Breast epithelium (tissue), 3 donors: ENCODE measurements at regions not wholly inside any gene's neighbourhood (a gene's known extent, or its start where the extent isn't known, plus 50 kb on each side); places are given as distances from the start of the nearest gene placed in this dataset.

Experiments
- POLR2A ChIP-seq: fragments of 450-650 bp; IDR thresholded peaks from one replicate; pipeline ENCODE4 v1.6.1; 2016; ENCODE audit warnings: antibody characterized with exemption, mild to moderate bottlenecking, moderate library complexity
- TF ChIP-seq, protein P1 (sequence below), 3 donors: fragments of 450-650 bp; IDR thresholded peaks; one replicate each; pipeline ENCODE4 v1.5.1; 2016 to 2017; ENCODE audit warnings: antibody characterized with exemption in 3 of 3, mild to moderate bottlenecking in 3 of 3, moderate library complexity in 3 of 3

DNA sequence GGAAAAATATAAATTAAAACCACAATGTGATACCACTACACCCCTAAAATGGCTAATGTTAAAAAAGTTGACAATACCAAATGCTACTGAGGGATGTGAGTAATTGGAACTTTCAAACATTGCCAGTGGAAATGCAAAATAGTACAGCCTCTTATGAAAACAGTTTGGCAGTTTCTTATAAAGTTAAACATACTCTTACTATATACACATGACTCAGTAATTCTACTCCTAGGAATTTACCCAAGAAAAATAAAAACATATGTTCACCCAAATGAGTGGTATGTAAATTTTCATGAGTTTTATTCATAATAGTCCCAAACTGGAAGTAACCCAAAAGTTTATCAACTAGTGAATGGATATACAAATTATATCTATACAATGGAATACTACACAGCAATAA lies 228.0 kb downstream of the CYP26B1 start:
- TF ChIP-seq POLR2A, result no peak
- TF ChIP-seq, protein P1, sequence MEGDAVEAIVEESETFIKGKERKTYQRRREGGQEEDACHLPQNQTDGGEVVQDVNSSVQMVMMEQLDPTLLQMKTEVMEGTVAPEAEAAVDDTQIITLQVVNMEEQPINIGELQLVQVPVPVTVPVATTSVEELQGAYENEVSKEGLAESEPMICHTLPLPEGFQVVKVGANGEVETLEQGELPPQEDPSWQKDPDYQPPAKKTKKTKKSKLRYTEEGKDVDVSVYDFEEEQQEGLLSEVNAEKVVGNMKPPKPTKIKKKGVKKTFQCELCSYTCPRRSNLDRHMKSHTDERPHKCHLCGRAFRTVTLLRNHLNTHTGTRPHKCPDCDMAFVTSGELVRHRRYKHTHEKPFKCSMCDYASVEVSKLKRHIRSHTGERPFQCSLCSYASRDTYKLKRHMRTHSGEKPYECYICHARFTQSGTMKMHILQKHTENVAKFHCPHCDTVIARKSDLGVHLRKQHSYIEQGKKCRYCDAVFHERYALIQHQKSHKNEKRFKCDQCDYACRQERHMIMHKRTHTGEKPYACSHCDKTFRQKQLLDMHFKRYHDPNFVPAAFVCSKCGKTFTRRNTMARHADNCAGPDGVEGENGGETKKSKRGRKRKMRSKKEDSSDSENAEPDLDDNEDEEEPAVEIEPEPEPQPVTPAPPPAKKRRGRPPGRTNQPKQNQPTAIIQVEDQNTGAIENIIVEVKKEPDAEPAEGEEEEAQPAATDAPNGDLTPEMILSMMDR (IDR thresholded peaks at IDR 0.05), result no peak
